Inflammatory macrophage (primary cell): ENCODE measurements at regions not wholly inside any gene's neighbourhood (a gene's known extent, or its start where the extent isn't known, plus 50 kb on each side); places are given as distances from the start of the nearest gene placed in this dataset.
"Not testable (repeated sequence)": the region's sequence is repeated elsewhere in the genome, so short reads cannot be mapped to it uniquely, and the experiment has no call there.

Source experiments
- DNase-seq, 2 donors: peaks; one replicate each; pipeline ENCODE4 v3.0.0-alpha.2; 2020 to 2022

- DNase-seq = no peak
These were observed 51.9 kb upstream of the TCERG1L start for GRCh38 chr10:131363416-131363815.

- no peak for DNase-seq
These were observed 60.0 kb upstream of the TCERG1L start for GRCh38 chr10:131371571-131371970.

- DNase-seq = no peak
These were observed 70.1 kb upstream of the TCERG1L start for GRCh38 chr10:131381576-131381975.

GRCh38 chr10:131385161-131385872, 73.8 kb upstream of the TCERG1L start:
- not testable (repeated sequence) for DNase-seq

- DNase-seq = no peak
These were observed 75.6 kb upstream of the TCERG1L start for GRCh38 chr10:131387018-131387529.

- no peak for DNase-seq
These were observed 80.4 kb upstream of the TCERG1L start for GRCh38 chr10:131391936-131392335.

- DNase-seq = no peak
These were observed 84.9 kb upstream of the TCERG1L start for GRCh38 chr10:131396121-131397050.

- no peak for DNase-seq
These were observed 86.6 kb upstream of the TCERG1L start for GRCh38 chr10:131398166-131398565.

GRCh38 chr10:131399981-131400380, 88.5 kb upstream of the TCERG1L start:
- DNase-seq = no peak

GRCh38 chr10:131400513-131400912, 89.0 kb upstream of the TCERG1L start:
- no peak for DNase-seq

- DNase-seq = no peak
These were observed 91.5 kb upstream of the TCERG1L start for GRCh38 chr10:131402771-131403650.

- no peak for DNase-seq
These were observed 92.4 kb upstream of the TCERG1L start for GRCh38 chr10:131403936-131404335.

- no peak for DNase-seq
These were observed 93.4 kb upstream of the TCERG1L start for GRCh38 chr10:131404886-131405285.

GRCh38 chr10:131406676-131407392, 95.3 kb upstream of the TCERG1L start:
- DNase-seq = no peak

GRCh38 chr10:131418681-131419080, 107.2 kb upstream of the TCERG1L start:
- no peak for DNase-seq

GRCh38 chr10:131419797-131420196, 108.3 kb upstream of the TCERG1L start:
- no peak for DNase-seq

- no peak for DNase-seq
These were observed 109.3 kb upstream of the TCERG1L start for GRCh38 chr10:131420867-131421266.

- no peak for DNase-seq
These were observed 109.9 kb upstream of the TCERG1L start for GRCh38 chr10:131421381-131421780.

GRCh38 chr10:131422731-131423130, 111.2 kb upstream of the TCERG1L start:
- DNase-seq = no peak

- DNase-seq = no peak
These were observed 112.5 kb upstream of the TCERG1L start for GRCh38 chr10:131424053-131424452.

GRCh38 chr10:131424836-131425491, 113.4 kb upstream of the TCERG1L start:
- no peak for DNase-seq
